Right ventricle myocardium inferior (tissue), 1 donor: ENCODE measurements at regions not wholly inside any gene's neighbourhood (a gene's known extent, or its start where the extent isn't known, plus 50 kb on each side); places are given as distances from the start of the nearest gene placed in this dataset.
A peak's percentile ranks its signal among the peaks of the same experiment; 100 is the strongest.

Experiments used
- ATAC-seq: fragments of 200-7000 bp; cut with Tn5 transposase; one replicate; pipeline ENCODE4 v1.9.1; 2020; ENCODE audit warnings: mild to moderate bottlenecking, moderate library complexity
- DNase-seq: peaks from one replicate; pipeline ENCODE4 v3.0.0; 2021; ENCODE audit errors: missing footprints
- intact Hi-C: fragments of 100-400 bp; cut with DNase I; formaldehyde crosslinking; loops from one replicate; pipeline ENCODE4 v1.11.0; 2022
- donor health status: DM: no; HTN: yes; CAD: no; lungs with severe emphysema.

DNA sequence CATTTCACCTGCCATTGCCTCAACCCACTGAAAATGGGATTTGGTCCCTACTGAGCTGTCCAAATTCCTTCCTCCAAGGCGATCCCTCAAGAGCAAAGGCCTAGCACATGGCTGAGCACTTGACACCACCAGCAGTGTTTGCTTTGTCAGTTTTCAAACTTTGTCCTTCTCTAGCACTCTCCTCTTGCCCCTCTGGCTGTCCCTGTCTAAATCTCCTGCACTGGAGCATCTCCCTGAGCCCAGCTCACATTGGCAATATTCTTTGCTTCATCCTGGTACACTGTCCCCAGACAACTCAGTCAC is 66.6 kb upstream of the FTH1 start:
- intact Hi-C loops: no loop called here
- no peak for DNase-seq
- ATAC-seq: no peak

- ATAC-seq (no peak), DNase-seq (no peak)
- intact Hi-C loops: no loop called here
Observed at GRCh38 chr11:62033191-62034035, 66.0 kb upstream of the FTH1 start.

GRCh38 chr11:62030071-62030684 is 62.7 kb upstream of the FTH1 start:
- DNase-seq: no peak
- intact Hi-C loops: no loop called here
- no peak for ATAC-seq

DNA sequence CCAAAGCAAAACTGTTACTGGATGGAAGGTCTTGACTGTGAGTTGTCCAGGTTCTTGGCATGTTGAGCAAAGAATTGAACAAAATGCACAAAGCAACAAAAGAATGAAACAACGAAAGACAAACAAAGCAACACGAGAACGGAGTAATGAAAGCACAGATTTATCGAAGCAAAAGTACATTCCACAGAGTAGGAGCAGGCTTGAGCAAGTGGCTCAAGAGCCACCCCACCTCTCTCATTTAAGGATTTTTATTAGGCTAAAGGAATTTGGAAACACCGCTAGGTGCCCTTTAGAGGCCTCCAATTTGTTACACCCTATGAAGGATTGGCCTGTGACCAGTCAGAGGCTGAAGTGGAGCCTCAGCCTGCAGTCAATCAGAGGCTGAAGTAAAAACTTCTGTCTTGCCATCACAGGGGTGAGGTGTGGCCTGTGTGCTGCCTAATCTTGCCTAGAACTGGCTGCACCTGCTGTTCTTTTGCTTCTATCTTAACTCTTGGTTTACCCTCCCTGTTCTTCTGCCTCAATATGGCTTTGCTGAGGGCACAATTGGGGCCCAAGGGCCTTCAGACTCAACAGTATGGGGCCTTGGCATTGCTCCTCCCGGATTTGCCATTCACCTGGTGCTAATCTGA is 59.4 kb upstream of the FTH1 start:
- intact Hi-C loops: no loop called here
- no peak for DNase-seq
- no peak for ATAC-seq

GRCh38 chr11:62025487-62026105 is 58.2 kb upstream of the FTH1 start:
- intact Hi-C loops: loop anchor here (1.0 kb wide), 1 partner anchor 58 kb away; the partner anchor contains the start of gene FTH1
- peak; percentile 94 for ATAC-seq
- peak; percentile 87 for DNase-seq

- intact Hi-C loops: loop anchor here (1.0 kb wide), 1 partner anchor 58 kb away; the partner anchor contains the start of gene FTH1
- no peak for DNase-seq
- no peak for ATAC-seq
Observed at GRCh38 chr11:62024936-62025486, 57.6 kb upstream of the FTH1 start.

- intact Hi-C loops: no loop called here
- ATAC-seq (no peak), DNase-seq (no peak)
Observed at GRCh38 chr11:62022211-62022610, 54.8 kb upstream of the FTH1 start.

DNA sequence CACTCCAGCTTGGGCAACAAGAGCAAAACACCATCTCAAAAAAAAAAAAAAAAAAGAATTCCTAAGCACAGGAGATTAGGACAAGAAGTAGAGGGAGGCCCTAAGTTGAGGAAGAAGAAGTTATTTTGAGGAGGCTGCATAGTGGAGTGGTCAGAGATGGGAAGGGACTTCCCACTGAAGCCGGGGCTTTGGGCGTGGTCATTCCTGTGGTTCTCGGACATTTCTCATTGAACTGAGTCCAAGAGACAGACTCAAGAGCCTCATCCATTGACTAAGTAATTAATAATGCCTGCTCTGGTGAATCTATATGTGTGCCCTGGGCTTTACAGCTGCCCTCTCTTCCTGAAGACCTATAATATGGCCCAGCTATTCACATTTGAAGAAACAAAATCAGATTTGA is 53.2 kb upstream of the FTH1 start:
- DNase-seq: no peak
- intact Hi-C loops: no loop called here
- no peak for ATAC-seq

DNA sequence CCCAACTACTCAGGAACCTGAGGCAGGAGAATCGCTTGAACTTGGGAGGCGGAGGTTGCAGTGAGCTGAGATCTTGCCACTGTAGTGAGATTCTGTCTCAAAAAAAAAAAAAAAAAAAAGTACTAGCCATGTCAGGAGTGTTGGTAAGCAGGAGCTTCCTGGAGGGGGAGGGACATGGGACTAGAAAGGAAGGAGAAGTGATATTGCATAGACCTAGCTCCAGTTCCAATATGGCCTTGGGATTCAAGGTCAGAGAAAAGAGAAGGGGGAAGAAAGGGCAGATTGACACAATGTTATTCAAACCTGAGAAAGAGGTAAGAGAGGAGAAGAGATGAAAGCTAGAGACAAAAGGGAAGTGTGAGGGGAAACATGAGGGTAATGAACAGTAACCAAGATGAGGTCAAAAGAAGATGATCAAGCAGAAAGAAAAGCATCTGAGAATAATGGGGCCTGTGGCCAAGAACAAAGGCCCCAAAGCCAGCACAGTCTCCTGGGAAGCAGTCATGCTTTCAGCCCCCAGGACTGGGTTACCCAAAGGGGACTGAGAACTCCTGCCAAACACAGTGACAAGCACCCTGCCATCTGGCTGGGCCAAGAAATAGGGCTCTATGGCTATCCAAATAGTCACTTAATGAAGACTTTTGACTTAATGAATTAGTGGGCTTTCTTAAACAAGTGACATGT is 51.7 kb upstream of the FTH1 start:
- intact Hi-C loops: no loop called here
- ATAC-seq (no peak), DNase-seq (no peak)

DNA sequence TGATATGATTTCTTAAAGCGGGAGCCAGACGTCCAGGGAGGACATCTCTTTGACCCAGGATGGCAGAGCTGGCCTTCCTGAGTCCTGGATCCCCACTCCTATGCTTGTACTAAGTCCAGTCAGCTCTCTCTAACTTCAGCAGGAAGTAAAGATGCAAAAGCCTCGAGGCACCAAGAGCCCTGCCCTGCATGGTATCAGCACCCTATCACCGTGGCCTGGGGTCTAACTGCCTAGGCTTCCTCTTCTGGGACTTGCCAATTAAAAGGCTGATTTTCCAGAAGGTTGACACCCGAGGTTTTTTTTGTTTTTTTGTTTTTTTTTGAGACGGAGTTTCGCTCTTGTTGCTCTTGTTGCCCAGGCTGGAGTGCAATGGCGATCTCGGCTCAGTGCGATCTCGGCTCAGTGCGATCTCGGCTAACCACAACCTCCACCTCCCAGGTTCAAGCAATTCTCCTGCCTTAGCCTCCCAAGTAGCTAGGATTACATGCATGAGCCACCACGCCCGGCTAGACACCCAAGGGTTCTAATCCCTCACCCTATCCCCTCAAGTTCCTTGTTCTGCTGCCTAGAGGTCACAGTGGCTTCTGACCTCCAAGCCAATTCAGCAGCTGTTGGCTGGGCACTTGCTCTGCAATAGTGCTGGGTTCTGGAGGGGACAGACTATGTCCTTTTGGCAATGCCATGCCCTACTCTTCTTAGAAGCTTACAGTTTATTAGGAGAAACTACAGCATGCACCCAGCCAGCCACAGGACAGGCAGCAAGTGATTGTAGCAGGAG is 50.6 kb upstream of the FTH1 start:
- intact Hi-C loops: no loop called here
- ATAC-seq (no peak), DNase-seq (no peak)
